ENCODE measurements at regions not wholly inside any gene's neighbourhood (a gene's known extent, or its start where the extent isn't known, plus 50 kb on each side); places are given as distances from the start of the nearest gene placed in this dataset.

GRCh38 chr14:98871796-98872195 is 400.2 kb downstream of the BCL11B start:
- H3K4me3 ChIP-seq (ENCODE audit: low read depth, low read length), result no peak overlapping the region
- DNase-seq (ENCODE audit: low read depth), result no peak
- no peak for TF ChIP-seq CTCF (conservative IDR thresholded peaks at IDR 0.05; ENCODE audit: low read depth, low read length)

DNA sequence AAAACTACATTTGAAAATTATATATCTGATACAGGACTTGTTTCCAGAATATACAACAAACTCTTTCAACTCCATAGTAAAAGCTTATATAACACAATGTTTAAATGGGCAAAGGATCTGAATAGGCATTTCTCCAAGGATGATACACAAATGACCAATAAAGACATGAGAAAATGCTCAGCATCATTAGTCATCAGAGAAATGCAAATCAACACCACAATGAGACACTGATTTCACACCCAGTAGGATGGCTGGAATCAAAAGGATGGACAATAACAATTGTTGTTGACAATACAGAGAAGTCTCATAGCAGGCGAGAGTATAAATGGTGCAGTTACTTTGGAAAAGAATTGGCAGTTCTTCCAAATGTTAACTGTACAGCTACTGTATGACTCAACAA is 394.9 kb downstream of the BCL11B start:
- no peak for TF ChIP-seq CTCF (conservative IDR thresholded peaks at IDR 0.05; ENCODE audit: low read depth, low read length)
- H3K4me3 ChIP-seq (ENCODE audit: low read depth, low read length), result no peak overlapping the region
- no peak for DNase-seq (ENCODE audit: low read depth)

GRCh38 chr14:98878282-98878681 is 393.7 kb downstream of the BCL11B start:
- H3K4me3 ChIP-seq (ENCODE audit: low read depth, low read length), result no peak overlapping the region
- no peak for DNase-seq (ENCODE audit: low read depth)

DNA sequence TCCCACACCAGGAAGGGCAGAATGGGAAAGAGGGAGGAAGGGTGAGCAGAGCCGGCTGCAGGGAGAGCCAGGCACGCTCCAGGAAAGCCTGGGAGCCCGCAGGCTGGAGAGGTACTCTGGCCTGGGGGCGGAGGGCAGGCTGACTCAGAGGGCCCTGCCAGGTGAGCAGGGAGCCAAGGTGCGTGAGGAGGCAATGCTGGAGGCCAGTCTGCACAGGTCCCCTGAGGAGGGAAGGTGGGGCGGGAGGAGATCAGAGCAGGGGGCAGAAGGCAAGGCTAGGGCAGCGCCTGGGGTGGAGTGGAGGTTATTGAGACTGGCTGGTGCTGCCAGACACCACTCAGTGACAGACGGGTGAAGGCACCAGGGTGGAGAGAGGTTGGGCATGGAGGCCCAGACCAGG is 385.0 kb downstream of the BCL11B start:
- DNase-seq (ENCODE audit: low read depth), result no peak
- H3K4me3 ChIP-seq (ENCODE audit: low read depth, low read length), result no peak overlapping the region
- TF ChIP-seq CTCF (conservative IDR thresholded peaks at IDR 0.05; ENCODE audit: low read depth, low read length), result no peak

More at GRCh38 chr14:98878282-98878681, 393.7 kb downstream of the BCL11B start:
- TF ChIP-seq CTCF (conservative IDR thresholded peaks at IDR 0.05; ENCODE audit: low read depth, low read length), result no peak

DNA sequence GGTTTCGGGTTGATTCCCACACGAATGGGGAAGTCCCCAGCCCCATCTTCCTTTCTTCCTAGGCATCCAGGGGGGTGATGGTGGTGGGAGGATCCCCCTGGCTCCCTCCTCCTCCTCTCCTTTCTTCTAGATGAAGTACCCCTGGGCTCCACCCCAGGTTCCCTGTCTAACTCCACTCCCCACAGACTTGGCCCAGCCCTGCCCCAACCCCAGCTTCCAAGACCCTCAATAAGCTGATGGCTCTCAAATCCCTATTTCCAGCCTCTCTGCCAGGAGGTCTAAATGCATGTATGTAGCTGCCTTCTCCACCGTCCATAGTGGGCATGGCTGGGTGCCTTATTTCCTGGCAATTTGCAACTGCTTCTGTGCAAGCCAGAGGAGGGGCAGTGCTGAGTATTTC is 383.7 kb downstream of the BCL11B start:
- TF ChIP-seq CTCF (conservative IDR thresholded peaks at IDR 0.05; ENCODE audit: low read depth, low read length), result no peak
- no peak for DNase-seq (ENCODE audit: low read depth)
- H3K4me3 ChIP-seq (ENCODE audit: low read depth, low read length), result no peak overlapping the region

- no peak overlapping the region for H3K4me3 ChIP-seq (ENCODE audit: low read depth, low read length)
- DNase-seq (ENCODE audit: low read depth), result no peak
- TF ChIP-seq CTCF (conservative IDR thresholded peaks at IDR 0.05; ENCODE audit: low read depth, low read length), result no peak
These were observed 382.8 kb downstream of the BCL11B start for GRCh38 chr14:98888927-98889835.

DNA sequence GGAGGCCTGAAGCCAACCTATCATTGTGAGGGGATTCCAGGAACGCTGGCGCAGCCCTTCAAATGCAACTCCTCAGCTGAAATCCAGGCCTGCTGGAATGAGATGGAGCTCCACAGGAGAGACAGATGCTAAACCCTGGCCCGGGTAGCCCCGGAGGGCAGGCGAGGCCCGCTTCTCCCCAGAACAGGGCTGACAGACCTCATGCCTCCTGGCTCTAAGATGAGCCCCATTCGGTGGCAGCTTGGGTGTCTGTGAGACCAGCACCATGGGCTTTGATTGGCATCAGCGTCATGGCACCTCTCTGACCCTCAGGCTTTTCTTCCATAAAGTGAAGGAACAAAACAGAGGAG is 382.2 kb downstream of the BCL11B start:
- no peak overlapping the region for H3K4me3 ChIP-seq (ENCODE audit: low read depth, low read length)
- no peak for DNase-seq (ENCODE audit: low read depth)
- TF ChIP-seq CTCF (conservative IDR thresholded peaks at IDR 0.05; ENCODE audit: low read depth, low read length), result no peak

All from choroid plexus epithelial cell (primary cell).